ENCODE measurements at regions not wholly inside any gene's neighbourhood (a gene's known extent, or its start where the extent isn't known, plus 50 kb on each side); places are given as distances from the start of the nearest gene placed in this dataset.

- H3K9ac ChIP-seq (ENCODE audit: control insufficient read depth, extremely low read depth, insufficient read depth, low read length) = no peak overlapping the region
- FAIRE-seq = no peak
- DNase-seq (ENCODE audit: low read depth, low spot score) = no peak
- no peaks in the 10 kb centered on the region for H3K79me2 ChIP-seq (ENCODE audit: control insufficient read depth, insufficient read depth, low read length)
- TF ChIP-seq, protein P1, sequence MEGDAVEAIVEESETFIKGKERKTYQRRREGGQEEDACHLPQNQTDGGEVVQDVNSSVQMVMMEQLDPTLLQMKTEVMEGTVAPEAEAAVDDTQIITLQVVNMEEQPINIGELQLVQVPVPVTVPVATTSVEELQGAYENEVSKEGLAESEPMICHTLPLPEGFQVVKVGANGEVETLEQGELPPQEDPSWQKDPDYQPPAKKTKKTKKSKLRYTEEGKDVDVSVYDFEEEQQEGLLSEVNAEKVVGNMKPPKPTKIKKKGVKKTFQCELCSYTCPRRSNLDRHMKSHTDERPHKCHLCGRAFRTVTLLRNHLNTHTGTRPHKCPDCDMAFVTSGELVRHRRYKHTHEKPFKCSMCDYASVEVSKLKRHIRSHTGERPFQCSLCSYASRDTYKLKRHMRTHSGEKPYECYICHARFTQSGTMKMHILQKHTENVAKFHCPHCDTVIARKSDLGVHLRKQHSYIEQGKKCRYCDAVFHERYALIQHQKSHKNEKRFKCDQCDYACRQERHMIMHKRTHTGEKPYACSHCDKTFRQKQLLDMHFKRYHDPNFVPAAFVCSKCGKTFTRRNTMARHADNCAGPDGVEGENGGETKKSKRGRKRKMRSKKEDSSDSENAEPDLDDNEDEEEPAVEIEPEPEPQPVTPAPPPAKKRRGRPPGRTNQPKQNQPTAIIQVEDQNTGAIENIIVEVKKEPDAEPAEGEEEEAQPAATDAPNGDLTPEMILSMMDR (optimal IDR thresholded peaks at IDR 0.05 in 1 of 3, IDR thresholded peaks at IDR 0.05 in 1 of 3, conservative IDR thresholded peaks at IDR 0.05 in 1 of 3; ENCODE audit: extremely low read depth in 1 of 3, insufficient read depth in 2 of 3, low read length in 3 of 3) = no peak
- no peak for TF ChIP-seq EZH2 (IDR thresholded peaks at IDR 0.05; ENCODE audit: low read length)
- no peak overlapping the region for H2AFZ ChIP-seq (ENCODE audit: control insufficient read depth, low read length)
- no peaks in the 10 kb centered on the region for H3K27me3 ChIP-seq (ENCODE audit: control insufficient read depth, extremely low read depth, insufficient read depth, low read length)
- no peaks in the 10 kb centered on the region for H3K9me1 ChIP-seq (ENCODE audit: control insufficient read depth, extremely low read depth, insufficient read depth, low read length)
- H3K4me3 ChIP-seq (ENCODE audit: control insufficient read depth in 2 of 3, extremely low read depth in 1 of 3, insufficient read depth in 2 of 3, low read depth in 1 of 3, low read length in 3 of 3) = no peak overlapping the region
- dilution Hi-C loops (cut with MboI; ENCODE audit: extremely low pct_ligation_motif_present, low sequenced_read_pairs) = no loop called here
- no peak overlapping the region for H3K27ac ChIP-seq (ENCODE audit: control insufficient read depth, insufficient read depth, low read length)
- H3K4me1 ChIP-seq (ENCODE audit: control insufficient read depth, extremely low read depth, insufficient read depth, low read length) = no peaks in the 10 kb centered on the region
- no peaks in the 10 kb centered on the region for H4K20me1 ChIP-seq (ENCODE audit: control insufficient read depth, extremely low read depth, insufficient read depth, low read length)
- H3K9me3 ChIP-seq (ENCODE audit: control insufficient read depth, low read depth, low read length) = no peaks in the 10 kb centered on the region
- H3K36me3 ChIP-seq (ENCODE audit: control insufficient read depth in 2 of 2, extremely low read depth in 1 of 2, insufficient read depth in 2 of 2, low read length in 2 of 2) = no peaks in the 10 kb centered on the region
- H3K4me2 ChIP-seq (ENCODE audit: control insufficient read depth, extremely low read depth, insufficient read depth, low read depth, low read length) = no peak overlapping the region
Observed at GRCh38 chr13:31898378-31899071, 133.0 kb upstream of the FRY start.

DNA sequence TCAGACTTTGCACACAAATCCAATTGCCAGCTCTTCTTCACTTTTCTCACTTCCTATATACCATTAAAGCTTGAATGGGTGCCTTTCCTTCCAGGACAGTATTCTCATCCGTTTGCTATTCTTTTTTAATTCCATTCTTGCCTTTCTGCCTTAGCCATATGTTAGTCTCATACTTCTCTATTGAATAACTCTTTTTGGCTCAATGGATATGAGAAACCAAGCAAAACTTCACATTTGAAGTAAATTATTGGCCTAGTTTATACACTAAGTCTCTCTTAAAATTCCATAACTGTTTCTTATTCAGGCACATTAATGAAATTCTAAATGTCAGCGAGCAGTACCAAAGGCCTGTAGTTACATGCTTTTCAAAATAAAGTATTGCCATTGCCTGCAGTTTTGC lies 129.6 kb upstream of the FRY start:
- no peak overlapping the region for H3K4me2 ChIP-seq (ENCODE audit: control insufficient read depth, extremely low read depth, insufficient read depth, low read depth, low read length)
- no peak overlapping the region for H3K9ac ChIP-seq (ENCODE audit: control insufficient read depth, extremely low read depth, insufficient read depth, low read length)
- no peaks in the 10 kb centered on the region for H3K4me1 ChIP-seq (ENCODE audit: control insufficient read depth, extremely low read depth, insufficient read depth, low read length)
- H3K4me3 ChIP-seq (ENCODE audit: control insufficient read depth in 2 of 3, extremely low read depth in 1 of 3, insufficient read depth in 2 of 3, low read depth in 1 of 3, low read length in 3 of 3) = no peak overlapping the region
- H3K27me3 ChIP-seq (ENCODE audit: control insufficient read depth, extremely low read depth, insufficient read depth, low read length) = no peaks in the 10 kb centered on the region
- dilution Hi-C loops (cut with MboI; ENCODE audit: extremely low pct_ligation_motif_present, low sequenced_read_pairs) = no loop called here
- DNase-seq (ENCODE audit: low read depth, low spot score) (no peak), FAIRE-seq (no peak)
- H3K9me1 ChIP-seq (ENCODE audit: control insufficient read depth, extremely low read depth, insufficient read depth, low read length) = no peaks in the 10 kb centered on the region
- no peaks in the 10 kb centered on the region for H3K79me2 ChIP-seq (ENCODE audit: control insufficient read depth, insufficient read depth, low read length)
- no peak overlapping the region for H3K27ac ChIP-seq (ENCODE audit: control insufficient read depth, insufficient read depth, low read length)
- no peaks in the 10 kb centered on the region for H4K20me1 ChIP-seq (ENCODE audit: control insufficient read depth, extremely low read depth, insufficient read depth, low read length)
- TF ChIP-seq EZH2 (IDR thresholded peaks at IDR 0.05; ENCODE audit: low read length) = no peak
- TF ChIP-seq, protein P1 (optimal IDR thresholded peaks at IDR 0.05 in 1 of 3, IDR thresholded peaks at IDR 0.05 in 1 of 3, conservative IDR thresholded peaks at IDR 0.05 in 1 of 3; ENCODE audit: extremely low read depth in 1 of 3, insufficient read depth in 2 of 3, low read length in 3 of 3) = no peak
- no peaks in the 10 kb centered on the region for H3K36me3 ChIP-seq (ENCODE audit: control insufficient read depth in 2 of 2, extremely low read depth in 1 of 2, insufficient read depth in 2 of 2, low read length in 2 of 2)
- no peaks in the 10 kb centered on the region for H3K9me3 ChIP-seq (ENCODE audit: control insufficient read depth, low read depth, low read length)
- no peak overlapping the region for H2AFZ ChIP-seq (ENCODE audit: control insufficient read depth, low read length)
